Sciatic nerve (tissue), 2 donors: ENCODE measurements at regions not wholly inside any gene's neighbourhood (a gene's known extent, or its start where the extent isn't known, plus 50 kb on each side); places are given as distances from the start of the nearest gene placed in this dataset.
A peak's percentile ranks its signal among the peaks of the same experiment; 100 is the strongest.

ENCODE experiments used
- ATAC-seq: fragments of 200-7000 bp; cut with Tn5 transposase; one replicate; pipeline ENCODE4 v1.9.1; 2020; ENCODE audit warnings: mild to moderate bottlenecking, moderate library complexity
- DNase-seq: peaks from one replicate; pipeline ENCODE4 v3.0.0-alpha.2; 2020; ENCODE audit warnings: low spot score
- intact Hi-C: fragments of 100-400 bp; cut with DNase I; formaldehyde crosslinking; loops from one replicate; pipeline ENCODE4 v1.14.2; 2022
- donor health status: DM: no; HTN: no; CAD: no.
- donor health status: DM: no; HTN: no; CAD: no.

GRCh38 chr18:74023220-74023619 lies 124.4 kb downstream of the FBXO15 start:
- intact Hi-C loops, result no loop called here
- ATAC-seq, result no peak
- no peak for DNase-seq

DNA sequence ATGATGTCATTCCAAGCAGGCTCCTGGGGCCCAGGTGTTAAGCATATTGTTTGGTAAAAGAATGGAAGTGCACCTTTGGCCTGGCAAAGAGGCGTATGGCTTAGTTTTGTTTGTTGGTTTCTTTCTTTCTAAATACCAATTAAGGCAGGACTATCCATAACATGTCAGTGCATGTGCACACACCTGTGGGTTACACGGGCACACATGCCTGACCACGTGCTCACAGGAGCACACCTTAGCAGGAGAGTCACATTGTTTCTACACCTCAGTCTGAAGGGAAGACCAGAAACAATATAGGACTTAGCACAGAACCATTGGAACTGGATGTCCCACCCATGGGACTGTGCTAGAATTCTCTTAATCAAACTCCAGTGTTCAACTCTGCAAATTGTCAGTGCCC lies 127.8 kb downstream of the FBXO15 start:
- DNase-seq, result no peak
- ATAC-seq, result no peak

DNA sequence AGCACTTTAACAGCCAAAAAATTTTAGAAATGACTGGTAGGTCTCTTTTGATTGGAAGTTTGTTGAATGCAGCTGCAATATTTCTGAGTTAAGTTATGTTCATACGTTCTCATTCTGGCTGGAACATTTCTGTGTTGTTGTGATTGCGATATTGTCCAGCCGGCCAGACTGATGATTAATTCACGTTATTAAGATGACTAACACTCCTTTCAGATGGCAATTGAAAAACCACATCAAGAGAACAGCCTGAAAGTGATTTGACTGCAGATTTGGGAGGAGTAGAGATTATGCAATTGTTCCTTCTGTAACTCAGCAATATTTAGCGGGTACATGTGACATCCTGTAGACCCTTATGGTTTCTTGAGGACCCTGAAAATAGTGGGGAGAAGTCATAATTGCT lies 133.7 kb downstream of the FBXO15 start:
- ATAC-seq (peak; percentile 82), DNase-seq (no peak)
- intact Hi-C loops, result no loop called here

More for the DNA sequence above, 127.8 kb downstream of the FBXO15 start:
- intact Hi-C loops, result no loop called here

- no peak for DNase-seq
- peak; percentile 39 for ATAC-seq
- intact Hi-C loops, result no loop called here
Observed at GRCh38 chr18:74012954-74013630, 134.5 kb downstream of the FBXO15 start.

DNA sequence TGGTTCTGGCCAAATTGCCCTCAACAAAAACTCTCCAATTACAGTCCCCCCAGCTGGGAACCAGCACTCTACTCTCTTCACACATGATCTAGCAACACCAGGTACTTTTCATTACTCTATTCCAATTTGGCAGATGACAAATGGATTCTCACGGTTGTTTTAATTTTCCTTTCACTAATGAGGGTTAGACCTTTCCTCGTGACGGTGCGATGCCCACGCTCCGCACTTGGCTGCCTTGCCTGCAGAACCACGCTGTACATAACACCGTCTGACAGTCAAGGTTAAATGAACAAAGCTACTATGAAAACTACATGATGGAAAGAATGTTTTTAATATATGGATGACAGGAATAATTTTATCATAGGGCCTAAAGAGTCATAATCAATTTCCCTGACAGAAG lies 141.5 kb downstream of the FBXO15 start:
- DNase-seq (no peak), ATAC-seq (no peak)
- intact Hi-C loops, result no loop called here

- DNase-seq (no peak), ATAC-seq (no peak)
- intact Hi-C loops, result no loop called here
Observed at GRCh38 chr18:74005320-74006109, 142.1 kb downstream of the FBXO15 start.

DNA sequence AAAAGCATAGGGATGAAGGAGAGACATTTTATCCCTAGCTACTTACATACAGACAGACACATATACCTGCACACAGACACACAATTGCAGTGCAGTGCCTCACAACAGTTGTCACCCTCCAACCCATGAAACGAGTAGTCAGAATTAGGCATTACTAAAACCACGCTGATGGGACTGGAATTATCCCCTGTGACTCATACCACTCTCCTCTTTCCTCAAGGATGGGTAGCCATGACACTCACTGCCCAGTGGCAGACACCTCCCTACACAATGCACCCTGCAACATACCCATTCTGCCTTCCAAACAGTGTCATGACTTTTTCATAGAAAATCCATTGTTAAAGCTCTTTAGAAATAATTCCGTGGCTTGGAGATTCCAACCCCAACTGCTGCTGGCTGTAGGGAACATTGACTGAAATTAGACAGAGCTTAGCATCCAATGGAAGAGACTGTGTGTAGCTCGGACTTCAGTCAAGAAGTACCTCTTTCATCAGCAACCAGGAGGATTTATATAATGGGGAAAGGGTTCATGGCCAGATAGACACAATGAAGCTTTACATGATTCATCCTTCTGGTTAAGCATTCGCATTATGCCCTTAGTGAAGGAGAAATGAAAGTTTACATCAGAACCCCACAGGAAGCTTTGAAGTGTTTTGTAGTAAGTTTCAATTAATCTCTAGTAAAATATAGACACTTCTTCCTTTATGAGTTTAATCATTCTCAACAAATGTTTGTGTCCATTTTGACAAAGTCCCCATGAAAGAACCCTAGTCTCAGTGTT lies 155.2 kb downstream of the FBXO15 start:
- ATAC-seq, result no peak
- intact Hi-C loops, result no loop called here
- DNase-seq, result no peak

DNA sequence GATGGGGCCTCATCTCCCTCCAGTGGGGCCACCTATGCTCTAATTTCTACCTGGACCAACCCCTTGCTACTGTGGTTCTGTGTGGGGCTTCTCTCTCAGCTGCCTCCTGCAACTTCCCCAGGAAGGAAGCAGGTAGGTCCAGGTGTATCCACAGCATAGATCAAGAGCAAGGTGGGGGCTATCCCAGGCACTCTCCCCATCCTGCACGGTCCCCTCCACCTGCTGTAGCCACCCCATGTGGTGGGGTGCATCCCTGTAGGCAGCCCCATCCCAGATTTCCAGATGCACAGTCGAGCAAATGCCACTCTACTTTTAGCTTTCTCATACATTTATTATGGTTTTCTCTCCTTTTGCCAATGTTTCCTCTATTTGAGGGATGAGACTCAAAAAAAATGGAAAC lies 156.1 kb downstream of the FBXO15 start:
- no peak for DNase-seq
- intact Hi-C loops, result no loop called here

GRCh38 chr18:73990258-73990657 lies 157.4 kb downstream of the FBXO15 start:
- DNase-seq (no peak), ATAC-seq (no peak)
- intact Hi-C loops, result no loop called here

More for the DNA sequence above, 156.1 kb downstream of the FBXO15 start:
- no peak for ATAC-seq

- intact Hi-C loops, result no loop called here
- ATAC-seq, result no peak
- no peak for DNase-seq
Observed at GRCh38 chr18:73987247-73987980, 160.2 kb downstream of the FBXO15 start.

GRCh38 chr18:73986711-73987110 lies 160.9 kb downstream of the FBXO15 start:
- ATAC-seq (no peak), DNase-seq (no peak)
- intact Hi-C loops, result no loop called here

GRCh38 chr18:73985855-73986625 lies 161.6 kb downstream of the FBXO15 start:
- ATAC-seq (no peak), DNase-seq (no peak)
- intact Hi-C loops, result no loop called here

GRCh38 chr18:73983970-73984369 lies 163.7 kb downstream of the FBXO15 start:
- DNase-seq, result no peak
- intact Hi-C loops, result no loop called here
- no peak for ATAC-seq

- intact Hi-C loops, result no loop called here
- ATAC-seq (no peak), DNase-seq (no peak)
Observed at GRCh38 chr18:73983496-73983895, 164.1 kb downstream of the FBXO15 start.

DNA sequence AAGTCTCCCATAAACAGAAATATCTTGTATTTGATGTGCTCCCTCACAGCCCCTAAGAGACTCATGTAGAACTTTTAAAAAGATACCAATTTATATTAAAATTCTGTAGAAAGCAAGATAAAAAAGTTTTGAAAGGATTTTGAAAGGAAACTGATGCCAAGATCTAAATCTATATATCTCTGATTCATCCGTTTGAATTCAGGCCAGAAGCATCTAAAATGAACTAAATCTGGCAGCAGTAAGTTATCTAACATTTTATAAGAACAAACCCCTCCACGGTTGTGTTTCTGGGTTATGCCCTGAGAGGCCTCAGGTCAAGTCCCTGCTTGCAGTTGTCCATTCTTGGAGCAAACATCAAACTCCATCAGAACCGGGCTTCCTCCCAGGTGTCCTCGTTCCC lies 165.8 kb downstream of the FBXO15 start:
- DNase-seq, result no peak
- intact Hi-C loops, result no loop called here
- no peak for ATAC-seq

- no peak for ATAC-seq
Observed at GRCh38 chr18:73980289-73980979, 167.2 kb downstream of the FBXO15 start.

GRCh38 chr18:73979742-73980141 lies 167.9 kb downstream of the FBXO15 start:
- DNase-seq (no peak), ATAC-seq (no peak)
- intact Hi-C loops, result no loop called here

More at GRCh38 chr18:73980289-73980979, 167.2 kb downstream of the FBXO15 start:
- intact Hi-C loops, result no loop called here
- no peak for DNase-seq

GRCh38 chr18:73976433-73976832 lies 171.2 kb downstream of the FBXO15 start:
- intact Hi-C loops, result no loop called here
- ATAC-seq, result no peak
- DNase-seq, result no peak
